NCI-H345 (cell line): ENCODE measurements at regions not wholly inside any gene's neighbourhood (a gene's known extent, or its start where the extent isn't known, plus 50 kb on each side); places are given as distances from the start of the nearest gene placed in this dataset.
"Not testable (repeated sequence)": the region's sequence is repeated elsewhere in the genome, so short reads cannot be mapped to it uniquely, and the experiment has no call there.

Source experiments
- DNase-seq: peaks from one replicate; lab custom pipeline; 2025; lab: John Stamatoyannopoulos, UW

- peak; percentile 77 for DNase-seq
These were observed 59.2 kb upstream of the ADGRB3 start for GRCh38 chr6:68575765-68576439.

GRCh38 chr6:68572975-68573374 is 62.1 kb upstream of the ADGRB3 start:
- no peak for DNase-seq

- DNase-seq = peak; percentile 25
These were observed 62.6 kb upstream of the ADGRB3 start for GRCh38 chr6:68572525-68572924.

- peak; percentile 69 for DNase-seq
These were observed 75.4 kb upstream of the ADGRB3 start for GRCh38 chr6:68559716-68560115.

- peak; percentile 65 for DNase-seq
These were observed 76.0 kb upstream of the ADGRB3 start for GRCh38 chr6:68559070-68559469.

- DNase-seq = no peak
These were observed 88.5 kb upstream of the ADGRB3 start for GRCh38 chr6:68546620-68547019.

- no peak for DNase-seq
These were observed 90.6 kb upstream of the ADGRB3 start for GRCh38 chr6:68544450-68544849.

- no peak for DNase-seq
These were observed 101.7 kb upstream of the ADGRB3 start for GRCh38 chr6:68533339-68533795.

GRCh38 chr6:68527691-68528090 is 107.4 kb upstream of the ADGRB3 start:
- no peak for DNase-seq

GRCh38 chr6:68506911-68507310 is 128.2 kb upstream of the ADGRB3 start:
- no peak for DNase-seq

GRCh38 chr6:68502946-68503345 is 132.1 kb upstream of the ADGRB3 start:
- no peak for DNase-seq

- no peak for DNase-seq
These were observed 137.2 kb upstream of the ADGRB3 start for GRCh38 chr6:68497927-68498326.

GRCh38 chr6:68494880-68495279 is 140.2 kb upstream of the ADGRB3 start:
- DNase-seq = not testable (repeated sequence)

- no peak for DNase-seq
These were observed 158.5 kb upstream of the ADGRB3 start for GRCh38 chr6:68476611-68477010.

GRCh38 chr6:68473433-68474210 is 161.5 kb upstream of the ADGRB3 start:
- DNase-seq = no peak

- no peak for DNase-seq
These were observed 166.7 kb upstream of the ADGRB3 start for GRCh38 chr6:68468244-68468884.

- DNase-seq = no peak
These were observed 176.6 kb upstream of the ADGRB3 start for GRCh38 chr6:68458447-68458846.

- DNase-seq = no peak
These were observed 188.0 kb upstream of the ADGRB3 start for GRCh38 chr6:68447112-68447511.

- DNase-seq = no peak
These were observed 189.2 kb upstream of the ADGRB3 start for GRCh38 chr6:68445926-68446325.

- no peak for DNase-seq
These were observed 191.4 kb upstream of the ADGRB3 start for GRCh38 chr6:68443704-68444103.

GRCh38 chr6:68427630-68428029 is 207.5 kb upstream of the ADGRB3 start:
- no peak for DNase-seq

GRCh38 chr6:68410021-68410420 is 225.1 kb upstream of the ADGRB3 start:
- DNase-seq = no peak

GRCh38 chr6:68400396-68400795 is 234.7 kb upstream of the ADGRB3 start:
- no peak for DNase-seq
